LNCaP clone FGC (cell line): ENCODE measurements at regions not wholly inside any gene's neighbourhood (a gene's known extent, or its start where the extent isn't known, plus 50 kb on each side); places are given as distances from the start of the nearest gene placed in this dataset.
A peak's percentile ranks its signal among the peaks of the same experiment; 100 is the strongest.

ENCODE experiments used
- DNase-seq: peaks from one replicate; pipeline ENCODE4 v3.0.0-alpha.2; 2011; ENCODE audit warnings: low read depth
- H3K4me3 ChIP-seq: 2 replicates; pipeline ENCODE4 v1.5.1; 2011; ENCODE audit warnings: mild to moderate bottlenecking, low read depth, low read length, control low read depth
- CTCF ChIP-seq: IDR thresholded peaks from 2 replicates; pipeline ENCODE4 v1.5.1; 2012; ENCODE audit warnings: mild to moderate bottlenecking; ENCODE audit not compliant: control insufficient read depth, insufficient read depth; ENCODE audit errors: extremely low read depth

- no peak for TF ChIP-seq CTCF
- no peak overlapping the region for H3K4me3 ChIP-seq
- DNase-seq, result no peak
These were observed 137.9 kb upstream of the PPP1R26 start for GRCh38 chr9:135341612-135342169.

GRCh38 chr9:135342206-135343130, 137.1 kb upstream of the PPP1R26 start:
- H3K4me3 ChIP-seq, result no peak overlapping the region
- DNase-seq, result no peak
- TF ChIP-seq CTCF, result no peak

- no peak overlapping the region for H3K4me3 ChIP-seq
- no peak for DNase-seq
- no peak for TF ChIP-seq CTCF
These were observed 136.4 kb upstream of the PPP1R26 start for GRCh38 chr9:135343136-135343535.

GRCh38 chr9:135343837-135344522, 135.6 kb upstream of the PPP1R26 start:
- H3K4me3 ChIP-seq, result no peak overlapping the region
- TF ChIP-seq CTCF, result peak; percentile 99
- DNase-seq, result no peak

- no peak for TF ChIP-seq CTCF
- no peak for DNase-seq
- H3K4me3 ChIP-seq, result no peak overlapping the region
These were observed 135.1 kb upstream of the PPP1R26 start for GRCh38 chr9:135344523-135344901.

- DNase-seq, result no peak
- no peak overlapping the region for H3K4me3 ChIP-seq
- TF ChIP-seq CTCF, result no peak
These were observed 134.6 kb upstream of the PPP1R26 start for GRCh38 chr9:135344915-135345500.
